GM18498 (cell line): ENCODE measurements at regions not wholly inside any gene's neighbourhood (a gene's known extent, or its start where the extent isn't known, plus 50 kb on each side); places are given as distances from the start of the nearest gene placed in this dataset.
"Not testable (repeated sequence)": the region's sequence is repeated elsewhere in the genome, so short reads cannot be mapped to it uniquely, and the experiment has no call there.

Experiments
- ATAC-seq: cut with Tn5 transposase; IDR thresholded peaks from one replicate; pipeline ENCODE4 v1.9.1; 2021; ENCODE audit warnings: mild to moderate bottlenecking, moderate library complexity; ENCODE audit not compliant: unreplicated experiment

DNA sequence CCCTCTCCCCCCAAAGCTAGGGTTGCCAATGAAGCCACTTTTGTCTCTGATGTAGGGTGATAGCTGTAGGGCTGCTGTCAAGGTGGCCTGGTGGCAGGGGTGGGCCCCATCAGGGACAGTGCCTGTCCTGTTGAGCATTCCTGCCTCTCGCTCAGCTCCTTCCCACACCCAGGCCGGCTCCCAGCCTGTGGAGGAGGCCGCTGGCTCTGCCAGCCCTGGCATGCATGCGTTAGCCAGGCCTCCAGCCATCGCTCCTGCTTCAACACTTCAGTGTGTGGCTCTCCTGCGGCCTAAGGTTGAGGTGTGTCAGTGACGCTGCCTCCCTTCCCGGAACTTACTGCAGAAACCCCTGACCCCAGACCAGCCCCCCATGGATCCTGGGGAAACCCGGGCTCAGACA, 194.5 kb downstream of the TBC1D2B start:
- not testable (repeated sequence) for ATAC-seq

DNA sequence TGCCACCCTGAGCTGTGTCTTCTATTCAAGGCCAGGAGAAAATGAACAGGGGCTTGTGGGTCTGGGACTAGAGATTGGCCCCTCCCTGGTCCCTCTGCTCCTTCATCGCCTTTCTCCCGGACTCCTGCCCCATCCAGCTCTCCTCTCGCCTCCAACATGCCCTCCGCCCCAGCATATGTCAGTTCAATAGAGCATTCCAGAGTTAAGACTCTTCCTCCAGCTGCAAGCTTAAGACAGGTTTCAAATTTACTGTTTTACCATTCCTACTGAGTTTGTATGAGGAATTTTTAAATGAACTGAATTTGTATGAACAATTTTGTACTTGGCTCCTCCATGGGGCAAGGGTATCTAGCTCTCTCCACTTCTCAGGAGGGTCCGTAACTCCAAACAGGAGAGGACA, 195.6 kb downstream of the TBC1D2B start:
- no peak for ATAC-seq

DNA sequence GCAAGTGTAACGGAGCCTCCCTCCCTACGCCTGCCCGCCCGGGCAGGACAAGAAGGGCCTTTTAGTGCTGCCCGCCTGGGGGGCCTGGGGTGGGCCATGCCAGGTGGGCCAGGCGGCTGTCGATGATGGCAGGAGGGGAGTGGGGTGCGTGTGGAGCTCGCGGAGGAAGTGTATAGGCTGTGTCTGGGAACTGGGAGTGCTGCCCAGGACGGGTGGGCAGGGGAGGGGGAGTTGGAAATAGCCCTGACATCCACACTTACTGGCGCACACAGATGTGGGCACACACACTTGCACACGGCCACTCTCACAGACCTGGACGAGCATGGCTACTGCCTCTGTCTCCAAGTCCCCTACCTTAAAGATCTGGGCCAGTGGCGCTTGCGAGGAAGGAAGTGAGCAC, 196.0 kb downstream of the TBC1D2B start:
- ATAC-seq: not testable (repeated sequence)

DNA sequence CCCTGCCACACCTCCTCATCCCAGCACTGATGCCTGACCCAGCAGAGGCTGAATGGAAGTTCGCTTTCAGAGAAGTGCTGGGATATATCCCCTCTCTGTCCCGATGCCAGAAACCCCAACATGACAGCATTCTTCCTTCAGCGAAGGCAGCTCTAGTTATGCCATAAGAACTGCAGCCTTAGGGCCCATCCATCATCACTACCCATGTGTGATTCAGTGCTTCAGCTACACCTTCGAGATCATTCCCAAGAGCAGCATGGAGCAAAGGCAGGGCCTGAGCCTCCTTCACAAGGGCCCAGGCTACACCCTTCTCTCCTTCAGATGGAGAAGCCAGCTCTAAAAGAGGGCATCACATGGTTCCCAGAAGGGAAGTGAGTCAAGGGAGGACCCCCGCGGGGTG, 198.0 kb downstream of the TBC1D2B start:
- ATAC-seq: not testable (repeated sequence)

DNA sequence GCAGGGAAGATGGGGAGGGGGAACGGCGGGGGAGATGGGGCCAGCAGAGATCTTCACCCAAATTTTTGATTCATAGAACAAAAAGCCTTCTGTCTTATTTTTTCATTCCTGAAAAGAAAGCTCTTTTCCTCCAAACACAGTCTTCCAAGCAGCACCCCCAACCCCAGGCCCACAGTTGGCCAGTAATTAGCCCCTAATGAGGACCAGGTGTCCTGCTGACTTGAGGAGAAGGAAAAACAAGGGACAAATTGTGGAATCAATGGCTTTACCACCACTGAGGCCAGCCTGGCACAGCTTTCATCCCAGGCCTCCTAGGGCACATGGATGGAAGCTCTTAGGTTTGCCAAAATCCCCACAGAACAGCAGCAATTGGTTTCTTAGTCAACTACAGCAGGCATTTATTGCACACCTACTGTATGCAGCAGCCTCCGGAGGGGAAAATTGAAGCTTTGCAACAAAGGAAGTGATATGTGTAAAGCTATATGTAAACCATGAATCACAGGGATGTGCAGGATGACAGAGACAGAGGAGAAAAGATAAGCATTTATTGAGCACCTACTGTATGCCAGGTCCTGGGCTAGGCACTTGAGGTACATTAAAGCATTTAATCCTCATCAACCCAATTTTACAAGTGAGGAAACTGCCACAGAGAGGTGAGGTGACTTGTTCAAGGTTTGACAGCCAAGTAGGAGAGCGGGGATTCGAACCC, 199.5 kb downstream of the TBC1D2B start:
- no peak for ATAC-seq

DNA sequence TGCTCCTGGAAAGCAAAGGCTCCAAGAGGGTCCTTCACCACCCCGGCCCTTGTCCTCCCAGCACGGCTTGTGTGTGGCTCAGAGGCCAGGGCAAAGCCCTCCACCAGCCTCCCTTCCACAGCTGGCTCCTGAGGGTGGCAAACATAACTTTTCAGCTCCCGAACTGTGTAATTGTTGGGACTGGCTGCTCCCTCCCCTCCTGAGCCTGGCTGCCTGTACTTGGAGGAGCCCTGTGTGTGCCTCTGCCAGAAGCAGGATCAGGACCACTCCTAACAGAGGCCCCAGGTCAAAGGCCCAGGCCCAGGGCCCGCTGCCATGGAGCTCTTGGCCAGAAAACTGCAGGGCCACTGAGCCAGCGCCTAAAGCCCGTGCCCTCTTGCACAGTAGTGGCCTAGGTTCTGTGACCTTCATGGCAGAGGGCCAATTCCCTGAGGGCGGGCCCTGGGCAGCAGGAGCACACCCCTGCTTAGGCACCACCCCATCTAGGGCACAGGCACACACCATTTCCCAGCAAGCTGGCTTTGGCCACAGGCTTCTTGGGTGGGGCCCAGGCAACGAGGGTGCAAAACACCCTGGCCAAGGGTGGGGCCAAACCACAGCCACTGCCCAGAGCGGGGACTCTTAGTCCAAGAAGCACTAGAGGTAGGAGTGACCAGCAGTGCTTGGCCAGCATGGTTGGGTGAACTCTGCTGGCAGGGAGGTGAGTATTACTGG, 201.2 kb downstream of the TBC1D2B start:
- not testable (repeated sequence) for ATAC-seq

DNA sequence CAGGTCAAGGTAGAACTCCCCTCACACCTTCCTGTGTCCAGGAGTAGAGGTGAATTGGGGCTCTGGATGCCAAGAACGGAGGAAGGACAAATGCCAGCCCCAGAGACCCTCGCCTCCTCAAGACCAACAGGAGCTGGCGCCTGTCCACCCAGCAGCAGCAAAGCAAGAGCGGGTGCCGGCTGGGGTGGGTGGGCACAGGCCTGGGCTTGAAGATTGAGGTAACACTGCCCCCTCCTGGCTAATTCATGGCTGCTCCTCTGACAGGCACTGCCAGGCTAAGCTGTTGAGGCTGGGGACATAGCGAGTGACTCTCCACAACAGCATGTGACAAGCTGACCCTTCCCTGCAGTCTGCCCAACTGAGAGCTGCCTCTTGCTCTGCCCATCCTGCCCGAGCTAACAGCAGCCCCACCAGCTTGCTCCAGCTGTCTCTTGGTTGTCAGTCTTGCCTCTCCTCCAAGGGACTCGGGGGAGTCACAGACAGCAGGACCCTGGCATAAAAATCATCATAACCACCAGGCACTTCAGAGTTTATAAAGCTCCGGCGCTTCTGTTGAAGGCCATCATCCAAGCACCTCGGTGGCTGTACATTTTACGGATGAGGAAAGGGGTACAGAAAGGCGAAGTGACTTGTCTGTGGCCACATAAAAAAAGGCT, 202.3 kb downstream of the TBC1D2B start:
- ATAC-seq: not testable (repeated sequence)

DNA sequence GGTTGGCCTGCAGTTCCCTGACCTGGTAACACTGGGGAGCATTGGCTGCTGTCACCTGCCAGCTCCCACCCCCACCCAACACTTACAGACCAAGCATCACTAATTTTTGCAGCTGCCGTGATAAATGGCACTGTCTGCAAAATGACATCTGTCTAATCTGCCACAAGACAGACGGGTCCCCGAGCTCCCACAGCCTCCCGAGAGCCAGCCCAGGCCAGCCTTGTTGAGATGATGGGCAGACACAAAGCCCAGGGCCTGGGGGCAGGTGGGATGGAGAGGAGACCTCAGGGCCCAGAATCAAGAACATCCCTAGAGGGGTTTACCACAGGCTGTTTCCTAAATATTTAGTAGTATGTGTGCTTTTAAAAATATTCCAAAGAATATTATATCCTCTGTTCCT, 203.4 kb downstream of the TBC1D2B start:
- no peak for ATAC-seq

DNA sequence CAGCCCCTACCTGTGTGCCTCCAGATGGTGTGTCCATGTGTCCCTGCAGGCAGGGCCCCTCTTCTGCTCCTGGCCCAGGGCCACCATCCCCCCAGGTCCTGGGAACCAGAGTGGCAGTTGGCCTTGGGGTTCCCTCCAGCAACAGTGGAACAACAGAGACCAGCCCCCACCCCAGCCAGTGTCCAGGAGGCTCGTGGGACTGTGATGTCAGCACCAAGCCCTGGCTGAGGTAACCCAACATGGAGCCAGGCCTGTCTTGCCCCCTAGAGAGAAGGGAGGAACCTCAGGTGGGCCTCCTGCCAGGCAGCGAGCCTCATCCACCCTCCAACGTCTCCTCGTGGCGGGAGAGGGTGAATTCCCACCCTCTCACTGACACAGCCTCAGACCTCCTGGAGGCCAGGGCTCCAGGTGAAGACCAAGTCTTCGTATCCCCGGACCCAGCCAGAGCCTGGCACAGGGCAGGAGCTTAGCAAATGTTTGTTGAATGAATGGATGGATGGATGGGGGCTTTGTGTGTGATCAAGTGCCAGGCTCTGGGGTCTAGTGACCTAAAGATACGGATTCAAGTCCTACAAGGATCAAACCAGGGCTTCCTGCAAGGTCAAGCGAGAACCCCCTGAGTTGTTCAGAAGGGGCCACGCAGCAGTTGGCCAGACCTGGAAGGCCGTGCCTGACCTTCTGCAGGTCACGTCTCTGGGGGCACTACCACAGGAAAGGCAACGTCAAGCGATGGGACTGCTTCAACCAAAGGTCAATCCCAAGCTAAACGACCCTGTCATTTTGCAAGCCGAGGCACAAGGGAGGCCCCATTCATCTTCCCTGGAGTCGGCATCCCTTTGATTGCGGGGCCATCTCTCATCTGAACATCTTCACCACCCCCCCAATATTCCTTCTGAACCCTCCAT, 204.7 kb downstream of the TBC1D2B start:
- not testable (repeated sequence) for ATAC-seq

DNA sequence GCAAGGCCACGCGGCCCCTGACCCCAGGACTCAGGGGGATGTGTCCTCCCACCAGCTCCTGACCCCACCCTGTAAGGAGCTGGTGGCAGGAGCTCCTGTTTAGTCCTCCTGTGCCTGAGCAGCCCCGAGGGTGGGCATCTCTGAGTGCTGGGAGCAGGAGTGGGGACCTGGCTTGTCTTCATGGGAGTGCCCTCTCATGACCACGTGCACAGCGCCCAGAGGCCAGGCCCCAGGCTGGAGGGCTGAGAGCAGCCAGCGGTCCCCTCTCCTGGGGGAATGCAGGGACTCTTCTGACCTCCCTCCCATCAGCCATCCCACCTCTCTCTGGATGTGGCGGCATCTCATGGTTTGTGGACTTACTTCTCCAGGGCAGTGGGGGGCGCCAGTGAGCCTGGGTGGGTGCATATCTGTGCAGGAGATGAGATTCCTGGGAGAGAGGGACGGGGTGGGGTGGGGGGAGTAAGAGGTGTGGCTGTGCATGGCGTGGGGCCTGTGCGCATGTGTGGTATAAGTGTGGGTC, 205.6 kb downstream of the TBC1D2B start:
- ATAC-seq: no peak

DNA sequence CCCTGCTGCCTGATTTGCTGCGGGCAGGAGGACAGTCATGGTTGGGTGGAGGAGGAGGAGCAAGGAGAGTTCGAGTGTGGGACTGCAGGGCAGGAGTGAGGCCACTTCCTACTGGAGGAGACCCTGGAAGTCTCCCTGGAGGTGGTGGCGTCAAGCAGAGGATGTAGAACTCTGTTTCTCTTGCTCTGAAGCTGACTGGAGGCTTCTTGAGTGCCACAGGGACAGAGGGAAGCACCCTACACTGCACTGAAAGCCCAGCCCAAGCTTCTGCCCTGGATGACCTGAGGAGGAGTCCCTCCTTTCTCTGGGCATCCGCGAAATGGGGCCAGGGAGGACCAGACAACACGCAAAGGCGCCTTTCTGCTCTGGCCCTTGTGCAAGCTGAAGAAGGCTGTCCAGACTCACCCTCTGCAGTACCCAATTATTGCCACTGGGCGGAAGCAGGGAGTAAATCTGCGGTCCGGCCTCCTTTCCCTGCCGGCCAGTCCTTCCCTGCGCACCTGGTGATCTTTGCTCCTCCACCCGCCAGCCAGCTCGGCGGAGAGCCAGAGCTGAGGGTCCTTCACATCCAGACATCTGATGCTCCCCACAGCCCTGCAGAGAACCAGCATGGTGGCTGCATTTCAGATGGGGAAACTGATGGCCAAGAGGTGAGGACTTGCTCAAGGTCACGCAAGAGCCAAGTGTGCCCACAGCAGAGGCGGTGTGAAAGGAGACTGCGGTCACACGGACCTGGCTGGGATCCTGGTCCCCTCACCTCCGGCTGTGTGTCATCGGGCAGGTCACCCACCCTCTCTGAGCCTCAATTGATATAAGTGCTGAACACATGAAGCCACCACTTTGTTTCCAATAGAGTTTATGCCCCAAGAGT, 207.1 kb downstream of the TBC1D2B start:
- no peak for ATAC-seq

DNA sequence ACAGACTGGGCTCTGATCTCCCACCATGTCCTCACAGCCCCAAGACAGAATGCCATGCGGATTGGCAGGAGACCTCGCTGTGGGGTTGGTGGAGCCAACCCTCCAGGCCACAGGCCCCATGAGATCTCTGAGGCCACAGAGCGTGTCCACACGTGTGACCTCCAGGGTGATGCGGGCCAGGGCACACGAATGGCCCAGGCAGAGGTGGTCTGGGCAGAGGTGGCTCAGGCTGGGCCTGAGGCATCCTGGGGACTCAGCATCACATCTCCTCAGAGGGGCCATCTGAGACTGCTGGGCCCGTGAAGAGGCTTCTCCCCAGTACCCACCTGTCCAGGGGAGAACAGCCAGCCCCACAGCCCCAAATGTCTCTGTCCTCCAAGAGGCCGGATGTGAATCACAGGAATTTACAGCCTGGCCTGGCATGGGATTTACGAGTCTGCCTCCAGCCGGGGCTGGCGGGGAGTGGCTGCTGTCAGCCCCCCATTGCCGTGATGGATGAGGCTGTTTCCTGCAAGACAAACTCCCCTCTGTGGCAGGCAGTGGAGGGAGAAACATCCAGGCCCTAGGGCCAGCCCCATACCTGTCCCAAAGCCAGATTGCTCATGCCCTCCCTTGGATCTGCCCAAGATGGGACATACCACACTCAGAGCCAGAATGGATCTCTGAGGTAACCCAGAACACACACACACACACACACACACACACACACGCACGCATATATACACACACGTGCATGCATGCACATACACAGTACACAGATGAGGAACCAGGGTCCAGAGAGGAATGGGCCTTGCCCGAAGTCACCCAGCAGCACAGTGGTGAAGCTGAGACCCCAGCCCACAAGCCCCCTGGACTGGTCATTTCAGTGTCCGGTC, 208.3 kb downstream of the TBC1D2B start:
- no peak for ATAC-seq

DNA sequence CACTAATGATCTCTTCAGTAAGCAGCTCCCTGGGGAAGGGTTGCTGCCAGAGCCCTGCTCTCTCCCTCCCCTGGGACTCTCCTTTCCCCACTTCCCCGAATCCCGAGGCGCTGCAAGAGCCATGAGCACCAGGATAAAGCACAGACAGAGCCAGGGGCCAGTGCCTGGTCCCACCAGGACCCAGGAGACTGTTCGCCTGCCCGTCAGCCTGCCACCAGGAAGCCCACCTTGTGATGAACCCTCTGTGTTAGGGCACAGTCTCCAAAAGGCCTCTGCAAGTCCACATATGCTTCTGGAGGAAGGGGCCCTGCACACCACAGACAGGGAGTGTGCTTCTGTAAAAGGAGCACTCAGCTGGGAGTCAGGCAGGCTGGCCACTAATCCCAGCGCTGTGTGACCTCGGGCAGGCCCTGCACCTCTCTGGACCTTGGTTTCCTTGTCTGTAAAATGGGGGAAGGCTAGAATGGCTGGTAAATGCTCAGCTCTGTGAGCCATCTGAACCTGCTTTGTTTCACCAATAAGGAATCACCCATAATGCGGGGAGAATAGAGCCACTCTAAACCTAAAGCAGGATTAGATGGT, 209.4 kb downstream of the TBC1D2B start:
- not testable (repeated sequence) for ATAC-seq

DNA sequence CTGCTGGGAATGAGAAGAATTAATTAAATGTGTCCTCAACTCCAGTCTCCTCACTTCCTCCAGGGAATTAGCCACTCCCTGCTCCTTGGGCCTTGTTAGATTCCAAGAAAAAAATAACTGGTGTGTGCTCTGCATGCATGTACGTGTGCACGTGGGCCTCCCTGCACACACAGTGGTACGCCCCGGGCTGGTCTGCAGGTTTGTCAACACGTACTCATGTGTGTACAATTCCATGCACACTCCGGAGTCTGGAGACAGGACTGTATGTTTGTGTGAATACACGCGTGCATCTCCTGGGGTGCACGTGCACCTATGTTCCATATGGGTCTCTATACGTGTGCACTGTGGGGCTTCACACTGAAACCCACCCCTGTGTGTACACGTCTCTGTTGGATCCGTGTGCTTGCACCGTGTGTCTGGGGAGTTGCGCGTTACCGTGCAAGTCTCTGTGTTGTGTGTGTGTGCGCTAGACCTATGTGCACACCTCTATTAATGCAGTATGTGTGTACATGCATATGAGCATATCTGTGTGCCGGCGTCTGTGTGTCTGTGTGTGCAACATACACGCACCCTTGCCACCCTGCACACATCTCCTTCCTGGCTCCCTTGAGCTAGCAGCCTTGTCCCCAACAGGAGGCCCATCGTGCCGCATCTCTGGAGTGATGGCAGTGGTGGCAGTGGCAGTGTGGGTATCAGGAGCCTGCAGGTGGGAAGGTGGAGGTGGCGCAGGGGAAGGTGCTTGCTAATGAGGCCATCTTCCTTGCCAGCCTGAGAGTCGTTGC, 210.1 kb downstream of the TBC1D2B start:
- ATAC-seq: no peak

DNA sequence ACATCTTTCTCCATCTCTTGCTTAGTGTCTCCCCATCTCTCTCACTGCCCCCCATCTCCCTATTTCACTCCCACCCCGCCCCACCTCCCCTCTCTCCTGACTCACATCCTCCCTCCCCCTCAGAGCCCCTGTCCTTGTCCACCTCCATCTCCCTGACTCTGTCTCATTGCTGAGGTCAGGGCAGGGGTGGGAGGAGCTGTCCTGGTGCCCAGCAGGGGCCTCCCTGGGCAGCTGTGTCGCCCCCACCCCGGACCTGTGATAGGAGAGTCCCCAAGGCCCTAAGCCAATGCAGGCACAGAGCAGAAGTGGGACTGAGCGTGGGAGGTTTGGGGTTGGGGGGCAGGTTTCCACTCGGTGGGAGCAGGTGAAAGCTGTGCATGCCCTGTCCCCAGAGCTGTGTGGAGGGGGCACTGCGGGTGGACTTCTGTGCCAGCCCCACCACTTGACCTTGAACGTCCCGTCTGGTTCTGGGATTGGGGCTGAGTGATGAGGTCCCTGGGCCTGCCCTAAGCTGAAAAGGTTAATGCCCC, 210.8 kb downstream of the TBC1D2B start:
- no peak for ATAC-seq

DNA sequence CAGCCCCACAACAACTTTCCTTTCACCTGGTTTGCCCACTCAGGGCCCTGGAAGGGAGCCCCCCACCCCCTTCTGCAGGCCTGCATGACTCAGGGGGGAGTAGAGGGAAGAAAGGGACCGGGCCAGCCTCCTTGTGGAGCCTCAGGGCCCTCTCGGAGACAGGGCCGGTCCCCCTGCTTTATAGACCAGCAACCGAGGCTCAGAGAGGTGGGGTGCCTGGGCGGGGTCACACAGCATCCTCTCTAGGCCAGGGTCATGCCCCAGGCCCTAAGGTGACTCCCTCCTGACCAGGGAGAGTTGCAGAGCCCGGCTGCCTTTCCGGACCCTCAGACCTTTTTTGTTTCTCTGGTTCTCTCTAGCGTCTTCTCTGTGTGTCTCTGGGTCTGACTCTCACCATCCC, 211.3 kb downstream of the TBC1D2B start:
- ATAC-seq: no peak

DNA sequence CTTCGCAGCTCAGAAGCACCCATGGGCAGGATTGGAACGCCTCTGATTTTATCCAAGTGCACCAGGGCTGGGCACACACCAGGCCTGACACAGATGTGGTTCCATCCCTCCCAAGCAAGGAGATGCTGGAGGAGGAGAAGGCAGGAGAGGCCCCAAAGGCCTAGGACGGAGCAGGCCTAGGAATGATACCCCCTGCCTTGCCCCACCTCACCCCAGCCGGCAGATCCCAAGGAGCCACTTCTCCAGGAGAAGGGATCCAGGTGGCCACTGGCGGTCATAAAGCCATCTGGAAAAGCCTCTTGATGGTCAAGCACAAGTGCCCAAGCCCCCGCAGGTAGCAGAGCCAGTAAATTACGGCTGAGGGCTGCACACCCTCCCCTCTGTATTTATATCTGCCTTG, 211.8 kb downstream of the TBC1D2B start:
- ATAC-seq: no peak
